Superior temporal gyrus (tissue), 1 donor: ENCODE measurements at regions not wholly inside any gene's neighbourhood (a gene's known extent, or its start where the extent isn't known, plus 50 kb on each side); places are given as distances from the start of the nearest gene placed in this dataset.

Source experiments
- DNase-seq: peaks from one replicate; pipeline ENCODE4 v3.0.0-alpha.2; 2016; ENCODE audit errors: extremely low spot score

- no peak for DNase-seq
Measured at GRCh38 chr6:168724033-168724432, 283.0 kb downstream of the SMOC2 start.

- DNase-seq = no peak
Measured at GRCh38 chr6:168722397-168722796, 281.4 kb downstream of the SMOC2 start.

- no peak for DNase-seq
Measured at GRCh38 chr6:168721571-168721970, 280.6 kb downstream of the SMOC2 start.

GRCh38 chr6:168719901-168720300 lies 278.9 kb downstream of the SMOC2 start:
- DNase-seq = no peak

GRCh38 chr6:168718821-168719475 lies 278.0 kb downstream of the SMOC2 start:
- DNase-seq = no peak
